AG10803 (cell line): ENCODE measurements at regions not wholly inside any gene's neighbourhood (a gene's known extent, or its start where the extent isn't known, plus 50 kb on each side); places are given as distances from the start of the nearest gene placed in this dataset.

Experiments
- DNase-seq: peaks from one replicate; pipeline ENCODE4 v3.0.0; 2010; ENCODE audit warnings: low read depth
- H3K4me3 ChIP-seq: 2 replicates; pipeline ENCODE4 v1.5.1; 2011; ENCODE audit warnings: mild to moderate bottlenecking, low read length, control low read depth
- CTCF ChIP-seq: conservative IDR thresholded peaks from 2 replicates; pipeline ENCODE4 v1.5.1; 2011; ENCODE audit warnings: mild to moderate bottlenecking, low read length, control low read depth, inconsistent platforms

- DNase-seq, result no peak
- no peak for TF ChIP-seq CTCF
- no peak overlapping the region for H3K4me3 ChIP-seq
Observed at GRCh38 chr5:89711526-89711925, 698.0 kb downstream of the CETN3 start.

DNA sequence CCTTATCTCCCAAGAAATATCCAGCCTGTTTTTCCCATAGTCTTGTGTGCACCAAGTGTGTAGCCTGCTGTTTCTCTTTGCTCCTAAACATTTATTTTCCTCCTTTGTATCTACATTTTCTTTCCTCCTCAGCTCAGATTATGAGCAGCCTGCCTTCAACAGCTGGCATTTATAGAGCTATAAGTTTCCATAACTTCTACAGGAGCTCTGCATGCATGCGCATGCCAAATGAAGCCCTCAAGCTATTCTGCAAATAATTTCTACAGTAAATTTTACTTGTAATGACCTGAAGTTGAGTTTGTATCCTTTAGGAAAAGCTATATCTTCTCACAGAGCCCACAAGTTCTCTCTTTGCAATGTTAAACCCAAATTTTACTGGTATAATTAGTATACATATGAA is 699.5 kb downstream of the CETN3 start:
- DNase-seq, result no peak
- H3K4me3 ChIP-seq, result no peak overlapping the region
- TF ChIP-seq CTCF, result no peak

DNA sequence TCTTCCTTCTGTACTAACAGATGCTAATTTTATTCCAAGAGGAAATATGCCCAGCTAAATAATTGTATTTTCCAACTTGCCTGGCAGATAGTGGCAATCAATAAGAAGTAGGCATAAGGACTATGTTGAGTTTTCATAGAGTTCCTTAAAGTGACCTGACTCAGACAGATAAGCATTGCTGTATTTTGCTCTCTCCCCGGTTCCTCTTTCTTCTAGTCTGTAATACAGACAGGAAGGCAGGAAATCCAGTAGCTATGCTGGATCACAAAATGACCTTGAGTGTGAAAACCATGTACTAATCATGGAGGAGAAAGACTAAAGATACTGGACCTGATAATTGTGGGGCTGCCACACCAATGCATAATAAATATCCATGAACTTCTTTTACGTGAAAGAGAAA is 701.7 kb downstream of the CETN3 start:
- DNase-seq, result no peak
- no peak overlapping the region for H3K4me3 ChIP-seq
- no peak for TF ChIP-seq CTCF

GRCh38 chr5:89706731-89707130 is 702.8 kb downstream of the CETN3 start:
- no peak overlapping the region for H3K4me3 ChIP-seq
- no peak for DNase-seq
- TF ChIP-seq CTCF, result no peak

DNA sequence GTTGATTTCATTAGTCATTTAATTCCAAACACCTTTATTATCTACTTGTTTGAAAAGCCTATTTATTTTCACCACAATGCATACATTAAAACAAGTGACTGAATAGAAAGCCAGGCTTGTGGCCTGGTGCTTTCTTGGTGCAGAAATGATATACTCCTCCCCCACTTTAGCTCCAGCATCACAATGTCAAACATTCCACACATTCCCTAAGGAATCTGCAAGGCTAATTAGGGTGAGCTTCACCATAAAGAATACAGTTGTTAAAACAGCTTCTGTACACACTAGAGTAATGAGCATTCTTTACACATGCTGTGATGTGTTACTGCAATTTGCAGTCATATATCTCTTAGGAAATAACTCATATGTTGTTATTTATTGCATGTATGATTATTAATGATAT is 705.7 kb downstream of the CETN3 start:
- peak; percentile 59 for DNase-seq
- no peak for TF ChIP-seq CTCF
- H3K4me3 ChIP-seq, result no peak overlapping the region

- no peak for TF ChIP-seq CTCF
Observed at GRCh38 chr5:89698028-89698427, 711.5 kb downstream of the CETN3 start.

DNA sequence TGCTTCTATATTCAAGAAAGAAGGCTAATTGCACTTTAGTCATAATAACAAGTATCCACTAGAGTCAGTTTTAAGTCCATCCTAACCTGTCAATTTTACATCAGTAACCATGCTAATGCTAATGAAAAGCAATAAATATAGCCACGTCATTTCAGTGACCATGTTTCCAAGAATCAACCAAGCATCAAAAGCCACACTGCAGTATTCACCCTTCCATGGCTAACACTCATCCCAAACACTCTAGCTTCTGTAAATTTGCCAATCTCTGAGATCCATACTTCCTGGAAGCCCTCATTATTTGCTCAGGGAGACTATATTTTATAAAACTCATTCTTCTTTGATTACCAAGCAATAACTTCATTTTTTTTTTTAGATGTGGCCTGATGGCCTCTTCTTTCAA is 712.0 kb downstream of the CETN3 start:
- no peak for DNase-seq
- TF ChIP-seq CTCF, result no peak
- no peak overlapping the region for H3K4me3 ChIP-seq

More at GRCh38 chr5:89698028-89698427, 711.5 kb downstream of the CETN3 start:
- DNase-seq, result no peak
- H3K4me3 ChIP-seq, result no peak overlapping the region
